ENCODE measurements at regions not wholly inside any gene's neighbourhood (a gene's known extent, or its start where the extent isn't known, plus 50 kb on each side); places are given as distances from the start of the nearest gene placed in this dataset.

DNA sequence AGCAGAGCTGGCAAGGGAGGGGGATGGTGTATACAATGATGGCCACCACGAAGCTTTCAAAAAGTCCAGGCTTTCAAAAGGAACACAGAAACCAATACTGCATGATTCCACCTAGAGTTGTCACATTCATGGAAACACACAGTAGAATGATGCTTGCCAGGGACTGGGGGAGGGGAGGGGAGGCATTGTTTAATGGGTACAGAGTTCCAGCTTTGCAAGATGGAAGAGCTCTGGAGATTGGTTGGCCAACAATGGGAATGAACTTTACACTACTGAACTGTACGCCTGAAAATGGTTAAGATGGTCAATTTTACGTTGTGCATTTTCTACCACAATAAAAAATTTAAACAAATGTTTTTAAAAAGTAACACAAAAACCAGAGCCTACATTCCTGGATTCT is 104.5 kb upstream of the KDM7A start (continued):
- no peak for TF ChIP-seq EZH2 (IDR thresholded peaks at IDR 0.05; ENCODE audit: borderline replicate concordance, control insufficient read depth, low read depth, low read length)

DNA sequence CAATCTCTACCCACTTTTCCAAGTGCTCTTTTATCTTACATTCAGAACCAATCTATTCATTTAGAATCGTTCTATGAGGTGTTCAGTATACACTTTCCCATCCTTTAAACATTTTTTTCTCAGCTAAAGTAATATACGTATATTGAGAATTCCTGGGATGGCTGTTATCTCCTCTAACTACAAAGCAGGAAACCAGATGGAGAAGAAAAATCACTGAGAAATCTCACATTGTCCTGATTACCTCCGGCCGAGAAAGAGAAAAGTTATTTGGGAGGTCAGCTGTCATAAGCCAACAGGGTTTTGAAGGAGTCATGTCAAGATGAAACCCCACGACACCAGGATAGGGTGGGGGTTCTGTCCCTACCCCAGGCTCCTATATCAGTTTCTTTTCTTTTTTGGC is 99.2 kb upstream of the KDM7A start:
- RAD21 ChIA-PET (ENCODE audit: unreplicated experiment): no interaction called here
- DNase-seq (ENCODE audit: low read depth, low spot score): no peak
- Histone ChIP-seq H3K4me1 (ENCODE audit: control insufficient read depth, insufficient read depth, low read length) (no peaks in the 10 kb centered on the region), H3K36me3 (ENCODE audit: control insufficient read depth in 2 of 2, insufficient read depth in 2 of 2, low read length in 1 of 2) (no peaks in the 10 kb centered on the region), H3K4me3 (no peak overlapping the region), H3K9me3 (replicated peaks; ENCODE audit: control insufficient read depth, insufficient read depth, low read length) (no peaks in the 10 kb centered on the region), H3K4me2 (ENCODE audit: control insufficient read depth, insufficient read depth) (no peak overlapping the region), H2AFZ (ENCODE audit: control insufficient read depth, low read depth, low read length) (no peak overlapping the region), H3K27ac (ENCODE audit: control insufficient read depth, insufficient read depth) (no peak overlapping the region), H3K27me3 (replicated peaks in 1 of 2; ENCODE audit: control insufficient read depth in 2 of 2, insufficient read depth in 2 of 2, low read length in 1 of 2) (peaks cover 0 to 4% of the 10 kb centered on the region in 2 experiments; a peak in 2 of 4 replicates), H3K9ac (ENCODE audit: control insufficient read depth, insufficient read depth, low read length) (no peak overlapping the region), H4K20me1 (ENCODE audit: control insufficient read depth, insufficient read depth) (no peaks in the 10 kb centered on the region), H3K79me2 (ENCODE audit: control insufficient read depth, insufficient read depth, low read length) (no peaks in the 10 kb centered on the region)
- BruUV-seq (replicated peaks): no TSS peak
- 36% methylated on average over 5 of the region's 5 CpGs for WGBS (ENCODE audit: insufficient coverage, insufficient replicate concordance, low lambda C conversion rate, missing lambda C conversion rate)
- in situ Hi-C loops (cut with MboI) (no loop called here), intact Hi-C loops (cut with micrococcal nuclease; ENCODE audit: unreplicated experiment) (no loop called here)
- POLR2A ChIA-PET: interaction anchor here (0.6 kb wide), 1 partner anchor 1162 kb away, joined by 3 read pairs; no protein-coding TSS in a partner anchor
- CTCF ChIA-PET: no interaction called here
- no peak for ATAC-seq
- SMC1A ChIA-PET (ENCODE audit: uncharacterized antibody, unreplicated experiment): no interaction called here
- FAIRE-seq: no peak
- TF ChIP-seq IKZF1 (conservative IDR thresholded peaks at IDR 0.05) (no peak), NR2F1 (conservative IDR thresholded peaks at IDR 0.05) (no peak), SUPT20H (IDR thresholded peaks at IDR 0.05; ENCODE audit: borderline replicate concordance, control insufficient read depth, low read depth, low read length) (no peak), SIN3A (IDR thresholded peaks at IDR 0.05; ENCODE audit: low read depth, low read length) (no peak), GATAD2B (conservative IDR thresholded peaks at IDR 0.05; ENCODE audit: low read depth) (no peak), EP300 (IDR thresholded peaks at IDR 0.05; ENCODE audit: borderline replicate concordance in 1 of 2, control insufficient read depth in 1 of 2, low read depth in 2 of 2, low read length in 2 of 2) (no peak), TBL1XR1 (IDR thresholded peaks at IDR 0.05; ENCODE audit: low read depth, low read length) (no peak), IKZF2 (IDR thresholded peaks at IDR 0.05) (no peak), TCF3 (IDR thresholded peaks at IDR 0.05; ENCODE audit: borderline replicate concordance, insufficient read depth, low read depth, low read length) (no peak), MYB (IDR thresholded peaks at IDR 0.05; ENCODE audit: borderline replicate concordance, low read depth, low read length) (no peak), KLF5 (IDR thresholded peaks at IDR 0.05; ENCODE audit: partially characterized antibody) (no peak), BRCA1 (IDR thresholded peaks at IDR 0.05; ENCODE audit: low read depth, low read length) (no peak)
- TF ChIP-seq, protein P1, sequence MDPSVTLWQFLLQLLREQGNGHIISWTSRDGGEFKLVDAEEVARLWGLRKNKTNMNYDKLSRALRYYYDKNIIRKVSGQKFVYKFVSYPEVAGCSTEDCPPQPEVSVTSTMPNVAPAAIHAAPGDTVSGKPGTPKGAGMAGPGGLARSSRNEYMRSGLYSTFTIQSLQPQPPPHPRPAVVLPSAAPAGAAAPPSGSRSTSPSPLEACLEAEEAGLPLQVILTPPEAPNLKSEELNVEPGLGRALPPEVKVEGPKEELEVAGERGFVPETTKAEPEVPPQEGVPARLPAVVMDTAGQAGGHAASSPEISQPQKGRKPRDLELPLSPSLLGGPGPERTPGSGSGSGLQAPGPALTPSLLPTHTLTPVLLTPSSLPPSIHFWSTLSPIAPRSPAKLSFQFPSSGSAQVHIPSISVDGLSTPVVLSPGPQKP (IDR thresholded peaks at IDR 0.05; ENCODE audit: low read depth, low read length): no peak
- TF ChIP-seq, protein P2, sequence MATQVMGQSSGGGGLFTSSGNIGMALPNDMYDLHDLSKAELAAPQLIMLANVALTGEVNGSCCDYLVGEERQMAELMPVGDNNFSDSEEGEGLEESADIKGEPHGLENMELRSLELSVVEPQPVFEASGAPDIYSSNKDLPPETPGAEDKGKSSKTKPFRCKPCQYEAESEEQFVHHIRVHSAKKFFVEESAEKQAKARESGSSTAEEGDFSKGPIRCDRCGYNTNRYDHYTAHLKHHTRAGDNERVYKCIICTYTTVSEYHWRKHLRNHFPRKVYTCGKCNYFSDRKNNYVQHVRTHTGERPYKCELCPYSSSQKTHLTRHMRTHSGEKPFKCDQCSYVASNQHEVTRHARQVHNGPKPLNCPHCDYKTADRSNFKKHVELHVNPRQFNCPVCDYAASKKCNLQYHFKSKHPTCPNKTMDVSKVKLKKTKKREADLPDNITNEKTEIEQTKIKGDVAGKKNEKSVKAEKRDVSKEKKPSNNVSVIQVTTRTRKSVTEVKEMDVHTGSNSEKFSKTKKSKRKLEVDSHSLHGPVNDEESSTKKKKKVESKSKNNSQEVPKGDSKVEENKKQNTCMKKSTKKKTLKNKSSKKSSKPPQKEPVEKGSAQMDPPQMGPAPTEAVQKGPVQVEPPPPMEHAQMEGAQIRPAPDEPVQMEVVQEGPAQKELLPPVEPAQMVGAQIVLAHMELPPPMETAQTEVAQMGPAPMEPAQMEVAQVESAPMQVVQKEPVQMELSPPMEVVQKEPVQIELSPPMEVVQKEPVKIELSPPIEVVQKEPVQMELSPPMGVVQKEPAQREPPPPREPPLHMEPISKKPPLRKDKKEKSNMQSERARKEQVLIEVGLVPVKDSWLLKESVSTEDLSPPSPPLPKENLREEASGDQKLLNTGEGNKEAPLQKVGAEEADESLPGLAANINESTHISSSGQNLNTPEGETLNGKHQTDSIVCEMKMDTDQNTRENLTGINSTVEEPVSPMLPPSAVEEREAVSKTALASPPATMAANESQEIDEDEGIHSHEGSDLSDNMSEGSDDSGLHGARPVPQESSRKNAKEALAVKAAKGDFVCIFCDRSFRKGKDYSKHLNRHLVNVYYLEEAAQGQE (IDR thresholded peaks at IDR 0.05; ENCODE audit: low read depth, low read length): no peak
- TF ChIP-seq, protein P3, sequence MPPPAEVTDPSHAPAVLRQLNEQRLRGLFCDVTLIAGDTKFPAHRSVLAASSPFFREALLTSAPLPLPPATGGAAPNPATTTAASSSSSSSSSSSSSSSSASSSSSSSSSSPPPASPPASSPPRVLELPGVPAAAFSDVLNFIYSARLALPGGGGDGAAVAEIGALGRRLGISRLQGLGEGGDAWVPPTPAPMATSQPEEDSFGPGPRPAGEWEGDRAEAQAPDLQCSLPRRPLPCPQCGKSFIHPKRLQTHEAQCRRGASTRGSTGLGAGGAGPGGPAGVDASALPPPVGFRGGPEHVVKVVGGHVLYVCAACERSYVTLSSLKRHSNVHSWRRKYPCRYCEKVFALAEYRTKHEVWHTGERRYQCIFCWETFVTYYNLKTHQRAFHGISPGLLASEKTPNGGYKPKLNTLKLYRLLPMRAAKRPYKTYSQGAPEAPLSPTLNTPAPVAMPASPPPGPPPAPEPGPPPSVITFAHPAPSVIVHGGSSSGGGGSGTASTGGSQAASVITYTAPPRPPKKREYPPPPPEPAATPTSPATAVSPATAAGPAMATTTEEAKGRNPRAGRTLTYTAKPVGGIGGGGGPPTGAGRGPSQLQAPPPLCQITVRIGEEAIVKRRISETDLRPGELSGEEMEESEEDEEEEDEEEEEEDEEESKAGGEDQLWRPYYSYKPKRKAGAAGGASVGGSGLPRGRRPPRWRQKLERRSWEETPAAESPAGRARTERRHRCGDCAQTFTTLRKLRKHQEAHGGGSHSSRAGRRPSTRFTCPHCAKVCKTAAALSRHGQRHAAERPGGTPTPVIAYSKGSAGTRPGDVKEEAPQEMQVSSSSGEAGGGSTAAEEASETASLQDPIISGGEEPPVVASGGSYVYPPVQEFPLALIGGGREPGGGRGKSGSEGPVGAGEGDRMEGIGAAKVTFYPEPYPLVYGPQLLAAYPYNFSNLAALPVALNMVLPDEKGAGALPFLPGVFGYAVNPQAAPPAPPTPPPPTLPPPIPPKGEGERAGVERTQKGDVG (CRISPR knock-in tag; IDR thresholded peaks at IDR 0.05): no peak

Data from GM12878 (cell line).